CD4-positive, alpha-beta T cell treated with Interleukin-17A for 4 hours (primary cell): ENCODE measurements at regions not wholly inside any gene's neighbourhood (a gene's known extent, or its start where the extent isn't known, plus 50 kb on each side); places are given as distances from the start of the nearest gene placed in this dataset.
"Not testable (repeated sequence)": the region's sequence is repeated elsewhere in the genome, so short reads cannot be mapped to it uniquely, and the experiment has no call there.

Experiments
- DNase-seq: peaks from one replicate; pipeline ENCODE4 v3.0.0-alpha.2; 2020; ENCODE audit warnings: mixed read lengths

GRCh38 chr4:129261584-129261983 is 165.6 kb downstream of the C4orf33 start:
- no peak for DNase-seq

DNA sequence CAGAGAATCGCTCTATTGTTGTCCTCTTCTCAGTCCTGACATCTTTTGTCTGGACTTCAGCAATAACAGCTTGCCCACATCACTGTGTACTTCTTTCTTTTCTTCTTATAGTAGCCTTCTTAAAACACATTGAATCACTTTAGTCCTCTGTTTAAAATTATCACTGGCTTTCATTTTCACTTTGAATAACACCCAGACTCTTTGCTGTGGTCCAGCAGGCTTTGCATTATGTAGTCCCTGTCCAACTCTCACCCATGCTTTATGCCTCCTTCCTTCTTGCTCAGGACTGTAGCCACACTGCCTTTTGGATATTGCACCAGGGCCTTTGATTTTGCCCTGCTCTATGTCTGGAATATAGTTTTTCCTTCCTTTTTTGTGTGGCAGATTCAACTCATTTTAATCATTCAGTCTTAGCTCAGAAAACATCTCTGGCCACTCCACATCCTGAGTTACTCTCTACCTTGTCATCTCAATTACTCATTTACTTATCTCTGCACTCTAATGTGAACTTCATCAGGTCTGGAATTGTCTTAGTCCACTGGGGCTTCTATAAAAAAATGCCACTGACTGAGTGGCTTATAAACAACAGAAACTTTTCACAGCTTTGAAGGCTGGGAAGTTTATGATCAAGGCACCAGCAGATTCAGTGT is 168.2 kb downstream of the C4orf33 start:
- no peak for DNase-seq

GRCh38 chr4:129278868-129279267 is 182.9 kb downstream of the C4orf33 start:
- DNase-seq: no peak

DNA sequence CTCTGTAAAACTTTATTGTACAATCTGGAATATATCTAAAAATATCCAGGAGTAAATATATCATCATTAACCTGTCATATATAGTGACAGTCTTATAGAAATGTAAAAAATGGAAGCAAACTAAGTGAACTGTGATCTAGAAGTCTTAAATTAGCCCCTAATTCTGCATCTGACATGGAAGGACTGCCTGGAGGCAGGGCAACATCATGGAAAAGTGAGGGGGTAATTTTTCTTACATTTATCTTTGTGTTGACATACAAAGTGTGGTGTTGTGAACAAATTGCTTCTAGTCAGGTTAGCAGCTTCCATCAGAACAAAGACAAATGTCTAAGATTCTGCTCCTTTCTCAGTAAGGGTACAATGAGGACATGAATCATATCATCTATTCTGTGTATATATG is 186.3 kb downstream of the C4orf33 start:
- DNase-seq: no peak

DNA sequence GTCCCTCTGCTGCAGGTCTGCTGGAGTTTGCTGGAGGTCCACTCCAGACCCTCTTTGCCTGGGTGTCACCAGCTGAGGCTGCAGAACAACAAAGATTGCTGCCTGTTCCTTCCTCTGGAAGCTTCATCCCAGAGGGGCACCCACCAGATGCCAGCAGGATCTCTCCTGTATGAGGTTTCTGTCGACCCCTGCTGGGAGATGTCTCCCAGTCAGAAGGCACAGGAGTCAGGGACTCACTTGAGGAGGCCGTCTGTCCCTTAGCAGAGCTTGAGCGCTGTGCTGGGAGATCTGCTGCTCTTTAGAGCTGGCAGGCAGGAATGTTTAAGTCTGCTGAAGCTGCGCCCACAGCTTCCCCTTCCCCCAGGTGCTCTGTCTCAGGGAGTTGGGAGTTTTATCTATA is 196.2 kb downstream of the C4orf33 start:
- not testable (repeated sequence) for DNase-seq

GRCh38 chr4:129314781-129315180 is 218.8 kb downstream of the C4orf33 start:
- DNase-seq: no peak

- no peak for DNase-seq
Measured at GRCh38 chr4:129322920-129323319, 227.0 kb downstream of the C4orf33 start.

DNA sequence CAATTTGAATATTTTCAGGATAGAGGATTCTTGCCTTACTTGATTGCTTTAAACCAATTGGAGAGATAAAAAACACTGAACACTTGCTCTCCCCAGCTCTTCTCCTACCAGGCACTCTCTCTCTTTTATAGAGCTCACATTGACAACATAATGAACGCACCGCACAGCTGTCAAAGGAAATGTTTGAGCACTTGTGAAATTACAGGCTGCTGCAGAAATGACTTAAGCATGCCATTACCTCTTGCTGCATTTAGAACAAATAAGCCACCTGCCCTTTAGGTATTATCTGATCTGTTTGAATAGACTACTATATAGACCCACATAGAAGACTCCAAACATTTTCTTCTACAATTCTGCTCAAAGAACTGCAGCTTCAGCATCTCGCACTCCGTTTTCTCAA is 227.7 kb downstream of the C4orf33 start:
- DNase-seq: no peak

- no peak for DNase-seq
Measured at GRCh38 chr4:129326571-129327460, 230.9 kb downstream of the C4orf33 start.

DNA sequence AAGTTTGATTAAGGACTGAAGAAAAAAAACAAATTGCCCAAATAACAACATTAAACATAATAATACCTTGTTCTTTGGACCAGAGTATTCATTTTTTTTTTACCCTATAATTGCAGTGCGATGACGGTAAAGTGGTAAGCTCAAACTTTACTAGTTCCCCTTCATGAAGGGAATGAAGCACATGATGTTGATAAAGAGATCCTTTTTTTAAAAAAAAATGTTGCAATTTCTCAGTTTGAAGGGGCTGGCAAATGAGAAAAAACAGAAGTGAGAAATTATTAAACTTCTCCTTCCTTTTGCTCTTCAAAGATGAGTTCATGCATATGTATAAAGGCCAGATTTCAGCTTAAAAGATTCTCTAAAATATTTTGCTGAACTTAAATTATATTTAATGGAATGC is 231.7 kb downstream of the C4orf33 start:
- DNase-seq: no peak

DNA sequence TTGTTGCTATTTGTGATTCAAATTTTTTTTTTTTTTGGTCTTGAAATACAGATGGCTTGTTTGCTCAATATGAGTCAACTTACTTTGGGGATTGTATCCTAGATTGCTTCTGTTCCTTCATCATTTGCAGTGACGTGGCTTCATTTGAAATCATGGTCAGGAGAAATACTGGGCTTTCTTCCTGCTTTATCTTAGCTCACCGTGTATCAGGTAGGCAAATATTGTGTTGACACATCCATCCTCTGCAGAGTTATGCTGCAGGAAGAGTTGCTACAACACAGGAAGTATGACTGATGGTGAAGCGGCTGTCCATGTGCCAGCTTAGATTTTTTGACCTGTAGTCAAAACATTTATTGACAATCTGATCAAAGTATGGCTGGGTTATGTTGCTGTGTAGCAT is 232.2 kb downstream of the C4orf33 start:
- DNase-seq: no peak

DNA sequence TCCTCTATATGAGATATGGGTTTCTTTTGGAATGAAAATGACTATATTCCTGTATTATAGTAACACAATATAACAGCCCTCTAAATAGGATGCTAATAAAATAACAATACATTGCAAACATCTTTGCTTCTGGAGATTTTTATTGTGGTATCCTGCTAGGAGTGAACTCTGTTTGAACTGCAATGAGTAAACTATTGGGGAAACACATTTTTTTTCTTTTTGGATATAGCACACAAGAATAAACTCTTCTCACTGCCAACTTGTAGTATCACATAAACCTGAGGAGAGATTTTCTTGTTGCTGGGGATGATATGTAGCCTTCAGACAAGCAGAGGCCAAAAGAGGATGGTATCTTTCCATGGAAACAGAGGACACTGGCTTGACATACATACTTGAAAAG is 238.2 kb downstream of the C4orf33 start:
- no peak for DNase-seq

GRCh38 chr4:129335276-129335675 is 239.3 kb downstream of the C4orf33 start:
- DNase-seq: no peak

- no peak for DNase-seq
Measured at GRCh38 chr4:129335818-129336217, 239.9 kb downstream of the C4orf33 start.

- no peak for DNase-seq
Measured at GRCh38 chr4:129336457-129337227, 240.7 kb downstream of the C4orf33 start.

DNA sequence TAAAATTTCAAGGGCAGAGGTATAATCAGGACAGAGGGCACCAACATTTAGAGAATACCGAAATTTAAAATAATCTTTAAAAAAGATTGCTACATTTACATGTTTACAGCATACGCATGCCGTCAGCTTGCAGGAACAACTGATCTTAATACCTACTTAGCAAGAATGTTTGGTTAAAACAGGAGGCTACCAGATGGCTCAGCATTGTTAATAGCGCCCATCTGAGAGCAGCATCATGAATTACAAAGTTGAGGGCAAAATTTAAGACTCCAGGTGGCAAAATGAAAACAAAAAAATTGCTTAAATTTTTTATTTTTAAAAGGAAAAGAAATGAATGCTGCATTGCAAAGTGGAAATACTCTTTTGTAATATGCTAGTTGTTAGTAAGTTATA is 241.3 kb downstream of the C4orf33 start:
- no peak for DNase-seq

DNA sequence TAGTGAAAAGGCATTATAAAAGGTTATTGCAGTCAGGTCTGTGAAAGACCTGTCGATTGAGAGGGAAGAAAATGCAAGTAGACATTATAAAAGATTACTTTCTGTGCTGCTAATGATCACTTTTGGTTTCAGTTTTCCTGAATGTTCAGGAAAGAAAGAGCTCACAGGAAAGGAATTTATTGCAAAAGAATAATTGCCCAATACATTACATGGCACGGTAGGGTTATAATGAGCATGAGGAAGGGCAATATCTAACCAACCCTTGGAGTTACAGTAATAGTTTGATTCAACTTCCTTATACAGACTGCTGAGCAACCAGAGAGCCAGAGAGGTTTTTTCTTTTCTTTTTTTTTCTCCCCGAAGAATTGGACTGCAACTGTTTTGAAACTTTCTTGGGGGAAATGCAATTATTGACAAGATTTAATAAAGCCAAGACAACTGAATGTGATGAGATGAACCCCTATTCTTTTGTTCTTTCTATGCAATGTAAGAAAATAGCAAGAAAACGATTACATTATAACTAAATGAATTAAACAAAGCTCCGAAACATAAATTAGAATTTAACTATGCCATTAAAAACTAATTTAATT is 247.0 kb downstream of the C4orf33 start:
- no peak for DNase-seq

DNA sequence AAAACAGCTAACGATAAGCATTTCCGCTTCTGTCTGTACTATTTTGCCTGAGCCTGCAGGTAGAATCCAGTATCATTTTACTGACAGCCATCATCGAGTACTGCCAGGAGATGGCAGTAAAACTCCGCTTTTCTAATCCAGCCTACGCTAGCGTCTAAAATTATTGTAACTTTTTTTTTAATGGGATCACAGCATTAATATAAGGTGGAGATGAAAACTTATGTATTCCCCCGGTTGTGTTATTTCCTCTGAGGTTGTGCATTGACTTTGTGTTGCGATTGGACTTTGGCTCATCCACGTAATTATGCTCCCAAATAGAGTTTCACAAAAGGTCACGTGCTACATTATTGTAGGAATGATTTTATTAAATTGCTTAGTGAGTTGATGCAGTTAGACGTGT is 248.1 kb downstream of the C4orf33 start:
- no peak for DNase-seq

DNA sequence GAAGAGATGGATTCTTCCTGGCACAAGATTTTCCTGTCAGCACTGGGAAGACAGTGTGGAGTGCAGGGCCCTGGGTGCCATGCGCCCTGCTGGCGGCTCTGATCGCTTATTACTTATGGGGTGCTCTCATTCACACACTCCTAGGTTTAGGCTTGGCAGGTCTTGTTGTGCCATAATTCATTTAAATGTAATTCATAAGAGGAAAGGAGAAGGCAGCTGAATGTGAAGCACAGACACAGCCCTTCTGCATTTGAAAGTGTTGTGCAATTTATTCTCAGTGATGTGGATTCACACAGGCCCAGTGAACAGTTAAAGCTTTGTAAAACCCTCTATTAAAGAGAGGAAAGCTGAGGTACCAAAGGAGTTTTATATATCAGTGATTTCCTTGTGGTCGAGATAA is 249.7 kb downstream of the C4orf33 start:
- DNase-seq: no peak

DNA sequence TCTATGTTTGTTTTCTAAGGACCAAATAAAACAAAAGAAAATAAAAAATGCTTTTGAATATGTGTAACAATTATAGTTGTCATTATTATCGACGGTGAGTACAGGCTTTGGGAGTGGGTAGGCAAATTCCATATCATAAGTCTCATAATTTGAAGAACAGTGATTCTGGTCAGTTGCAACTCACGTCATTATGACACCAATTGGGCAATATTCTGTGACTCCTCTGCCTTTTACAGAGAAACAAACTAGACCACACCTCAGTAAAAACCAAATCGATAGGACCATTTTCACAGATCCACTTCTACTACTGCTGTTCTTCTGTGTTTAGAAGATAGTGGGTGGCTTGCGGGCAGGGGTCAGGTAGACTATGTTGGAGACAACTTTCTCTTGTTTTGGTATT is 250.1 kb downstream of the C4orf33 start:
- no peak for DNase-seq

- no peak for DNase-seq
Measured at GRCh38 chr4:129346734-129347133, 250.8 kb downstream of the C4orf33 start.

- no peak for DNase-seq
Measured at GRCh38 chr4:129350834-129351721, 255.1 kb downstream of the C4orf33 start.
